IPS-NIHi7 (cell line): ENCODE measurements at regions not wholly inside any gene's neighbourhood (a gene's known extent, or its start where the extent isn't known, plus 50 kb on each side); places are given as distances from the start of the nearest gene placed in this dataset.
"Not testable (repeated sequence)": the region's sequence is repeated elsewhere in the genome, so short reads cannot be mapped to it uniquely, and the experiment has no call there.

ENCODE experiments used
- DNase-seq: peaks from one replicate; pipeline ENCODE4 v3.0.0; 2012; ENCODE audit warnings: mixed read lengths; ENCODE audit errors: extremely low spot score

GRCh38 chr13:64704121-64704649, 2526.0 kb downstream of the PCDH9 start:
- no peak for DNase-seq

GRCh38 chr13:64697226-64697625, 2532.9 kb downstream of the PCDH9 start:
- DNase-seq: no peak

GRCh38 chr13:64688893-64689677, 2541.1 kb downstream of the PCDH9 start:
- no peak for DNase-seq

- not testable (repeated sequence) for DNase-seq
Observed at GRCh38 chr13:64686536-64686935, 2543.6 kb downstream of the PCDH9 start.

- peak; percentile 38 for DNase-seq
Observed at GRCh38 chr13:64684685-64685431, 2545.3 kb downstream of the PCDH9 start.

- no peak for DNase-seq
Observed at GRCh38 chr13:64684108-64684507, 2546.0 kb downstream of the PCDH9 start.

- DNase-seq: no peak
Observed at GRCh38 chr13:64680739-64681138, 2549.4 kb downstream of the PCDH9 start.

GRCh38 chr13:64675255-64675892, 2554.8 kb downstream of the PCDH9 start:
- no peak for DNase-seq

- no peak for DNase-seq
Observed at GRCh38 chr13:64674126-64674525, 2556.0 kb downstream of the PCDH9 start.

- DNase-seq: no peak
Observed at GRCh38 chr13:64672751-64673150, 2557.4 kb downstream of the PCDH9 start.

- DNase-seq: no peak
Observed at GRCh38 chr13:64662887-64663593, 2567.1 kb downstream of the PCDH9 start.

- no peak for DNase-seq
Observed at GRCh38 chr13:64648293-64648692, 2581.8 kb downstream of the PCDH9 start.

- DNase-seq: no peak
Observed at GRCh38 chr13:64643066-64643465, 2587.1 kb downstream of the PCDH9 start.

GRCh38 chr13:64640002-64640401, 2590.1 kb downstream of the PCDH9 start:
- DNase-seq: no peak

- no peak for DNase-seq
Observed at GRCh38 chr13:64639206-64639605, 2590.9 kb downstream of the PCDH9 start.

GRCh38 chr13:64633948-64634347, 2596.2 kb downstream of the PCDH9 start:
- DNase-seq: no peak

- DNase-seq: no peak
Observed at GRCh38 chr13:64627654-64628053, 2602.5 kb downstream of the PCDH9 start.

- DNase-seq: no peak
Observed at GRCh38 chr13:64626105-64626504, 2604.0 kb downstream of the PCDH9 start.

- no peak for DNase-seq
Observed at GRCh38 chr13:64617231-64617630, 2612.9 kb downstream of the PCDH9 start.

GRCh38 chr13:64591971-64592370, 2638.2 kb downstream of the PCDH9 start:
- DNase-seq: no peak

GRCh38 chr13:64579331-64579730, 2650.8 kb downstream of the PCDH9 start:
- no peak for DNase-seq

- no peak for DNase-seq
Observed at GRCh38 chr13:64568748-64569147, 2661.4 kb downstream of the PCDH9 start.
